ENCODE measurements at regions not wholly inside any gene's neighbourhood (a gene's known extent, or its start where the extent isn't known, plus 50 kb on each side); places are given as distances from the start of the nearest gene placed in this dataset.

GRCh38 chr6:130683761-130684517, 143.3 kb upstream of the SMLR1 start:
- Histone ChIP-seq H3K4me3 (no peak overlapping the region), H3K36me3 (no peaks in the 10 kb centered on the region), H3K9me3 (no peaks in the 10 kb centered on the region), H3K4me1 (peaks cover 0 to 4% (median 0%) of the 10 kb centered on the region in 3 donors), H3K27ac (no peak overlapping the region), H3K27me3 (no peaks in the 10 kb centered on the region)
- WGBS, 2 donors (ENCODE audit: low coverage in 1 of 2), result 75 to 83% methylated on average over 5 to 7 of the region's 7 CpGs
- no peak for TF ChIP-seq POLR2AphosphoS5 (IDR thresholded peaks at IDR 0.05)
- TF ChIP-seq EP300 (IDR thresholded peaks at IDR 0.05), result no peak
- no peak for TF ChIP-seq CTCF (IDR thresholded peaks at IDR 0.05)
- no peak for TF ChIP-seq POLR2A (IDR thresholded peaks at IDR 0.05)
- ATAC-seq, result no peak

GRCh38 chr6:130692659-130693058, 134.5 kb upstream of the SMLR1 start:
- Histone ChIP-seq H3K4me1 (no peaks in the 10 kb centered on the region), H3K9me3 (no peaks in the 10 kb centered on the region), H3K4me3 (no peak overlapping the region), H3K27me3 (no peaks in the 10 kb centered on the region), H3K27ac (no peak overlapping the region), H3K36me3 (no peaks in the 10 kb centered on the region)
- ATAC-seq, result no peak
- WGBS, 2 donors (ENCODE audit: low coverage in 1 of 2), result 84 to 100% methylated on average over 2 of the region's 2 CpGs
- TF ChIP-seq CTCF (IDR thresholded peaks at IDR 0.05) (no peak), EP300 (IDR thresholded peaks at IDR 0.05) (no peak), POLR2A (IDR thresholded peaks at IDR 0.05) (no peak), POLR2AphosphoS5 (IDR thresholded peaks at IDR 0.05) (no peak)

- Histone ChIP-seq H3K36me3 (no peaks in the 10 kb centered on the region), H3K4me1 (no peaks in the 10 kb centered on the region), H3K27ac (no peak overlapping the region), H3K9me3 (no peaks in the 10 kb centered on the region), H3K4me3 (no peak overlapping the region), H3K27me3 (no peaks in the 10 kb centered on the region)
- no peak for ATAC-seq
- TF ChIP-seq EP300 (IDR thresholded peaks at IDR 0.05) (no peak), CTCF (IDR thresholded peaks at IDR 0.05) (no peak), POLR2AphosphoS5 (IDR thresholded peaks at IDR 0.05) (no peak), POLR2A (IDR thresholded peaks at IDR 0.05) (no peak)
- 28 to 29% methylated on average over 2 of the region's 2 CpGs for WGBS, 2 donors (ENCODE audit: low coverage in 1 of 2)
Measured at GRCh38 chr6:130693944-130694343, 133.3 kb upstream of the SMLR1 start.

- H3K27ac ChIP-seq, result no peak overlapping the region
- WGBS, 2 donors (ENCODE audit: low coverage in 1 of 2), result 73 to 77% methylated on average over 4 of the region's 4 CpGs
- TF ChIP-seq POLR2A (IDR thresholded peaks at IDR 0.05), result no peak
- TF ChIP-seq POLR2AphosphoS5 (IDR thresholded peaks at IDR 0.05), result no peak
- TF ChIP-seq EP300 (IDR thresholded peaks at IDR 0.05), result no peak
- TF ChIP-seq CTCF (IDR thresholded peaks at IDR 0.05), result no peak
- H3K4me1 ChIP-seq, result no peaks in the 10 kb centered on the region
- H3K36me3 ChIP-seq, result no peaks in the 10 kb centered on the region
- H3K27me3 ChIP-seq, result no peaks in the 10 kb centered on the region
- no peaks in the 10 kb centered on the region for H3K9me3 ChIP-seq
- no peak for ATAC-seq
- no peak overlapping the region for H3K4me3 ChIP-seq
Measured at GRCh38 chr6:130694606-130695005, 132.6 kb upstream of the SMLR1 start.

- H3K27me3 ChIP-seq, result no peaks in the 10 kb centered on the region
- WGBS, 2 donors (ENCODE audit: low coverage in 1 of 2), result 74 to 77% methylated on average over 3 of the region's 3 CpGs
- ATAC-seq, result no peak
- H3K4me3 ChIP-seq, result no peak overlapping the region
- H3K9me3 ChIP-seq, result no peaks in the 10 kb centered on the region
- no peaks in the 10 kb centered on the region for H3K36me3 ChIP-seq
- no peak overlapping the region for H3K27ac ChIP-seq
- no peak for TF ChIP-seq CTCF (IDR thresholded peaks at IDR 0.05)
- no peak for TF ChIP-seq POLR2AphosphoS5 (IDR thresholded peaks at IDR 0.05)
- no peak for TF ChIP-seq POLR2A (IDR thresholded peaks at IDR 0.05)
- TF ChIP-seq EP300 (IDR thresholded peaks at IDR 0.05), result no peak
- no peaks in the 10 kb centered on the region for H3K4me1 ChIP-seq
Measured at GRCh38 chr6:130696806-130697205, 130.4 kb upstream of the SMLR1 start.

Measured in gastroesophageal sphincter (tissue), 4 donors.